Peyer's patch (tissue), 4 donors: ENCODE measurements at regions not wholly inside any gene's neighbourhood (a gene's known extent, or its start where the extent isn't known, plus 50 kb on each side); places are given as distances from the start of the nearest gene placed in this dataset.

Experiments
- CTCF ChIP-seq, 6 experiments: fragments of 450-650 bp in 4 of 6; fragments of 200-600 bp in 2 of 6; sonication (generic) in 1 of 6; IDR thresholded peaks; one replicate each; pipeline ENCODE4 v1.5.1; 2017 to 2019; ENCODE audit warnings: antibody characterized with exemption in 6 of 6, mild to moderate bottlenecking in 3 of 6, moderate library complexity in 1 of 6
- POLR2A ChIP-seq, 2 donors: fragments of 450-650 bp; IDR thresholded peaks; one replicate each; pipeline ENCODE4 v1.5.1; 2017; ENCODE audit warnings: antibody characterized with exemption in 2 of 2, mild to moderate bottlenecking in 2 of 2, moderate library complexity in 2 of 2

DNA sequence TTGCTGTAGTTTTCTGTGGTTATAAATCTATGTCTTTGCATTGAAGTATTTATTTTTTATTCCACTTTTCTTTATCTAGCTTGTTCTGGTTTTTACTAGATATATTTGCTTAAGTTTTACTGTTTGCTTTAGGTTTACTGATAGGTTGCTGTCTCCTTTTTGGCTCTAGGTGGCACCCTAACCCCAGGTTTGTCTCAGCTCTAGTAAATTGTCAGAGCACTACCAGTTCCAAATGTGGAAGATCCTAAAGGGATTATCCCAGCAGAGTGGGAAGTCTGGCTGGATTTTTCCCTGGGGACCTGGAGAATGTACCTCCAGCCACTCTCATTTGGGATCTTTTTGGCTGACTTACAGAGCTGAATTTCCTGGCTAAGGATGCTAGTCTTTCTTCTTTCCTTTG is 106.1 kb downstream of the PBDC1 start:
- TF ChIP-seq CTCF (IDR thresholded peaks at IDR 0.05) (peak in 4 of 6 experiments; percentile 41 to 61 (median 54)), POLR2A (IDR thresholded peaks at IDR 0.05) (no peak)
